IPS-20b (cell line): ENCODE measurements at regions not wholly inside any gene's neighbourhood (a gene's known extent, or its start where the extent isn't known, plus 50 kb on each side); places are given as distances from the start of the nearest gene placed in this dataset.

Experiments used
- H3K27ac ChIP-seq: one replicate; pipeline ENCODE4 v1.5.1; 2013; ENCODE audit warnings: low read length
- H3K27me3 ChIP-seq: 2 replicates; pipeline ENCODE4 v1.6.1; 2013; ENCODE audit warnings: mild to moderate bottlenecking, low read length, inconsistent platforms; ENCODE audit not compliant: insufficient read depth
- H3K36me3 ChIP-seq: 2 replicates; pipeline ENCODE4 v1.6.1; 2013; ENCODE audit warnings: low read depth, mild to moderate bottlenecking, inconsistent platforms, low read length, moderate library complexity; ENCODE audit not compliant: insufficient read depth
- H3K4me1 ChIP-seq: 2 replicates; pipeline ENCODE4 v1.6.1; 2013; ENCODE audit warnings: mild to moderate bottlenecking, control low read depth, inconsistent platforms, low read length, moderate library complexity; ENCODE audit not compliant: insufficient read depth
- H3K4me3 ChIP-seq: 2 replicates; pipeline ENCODE4 v1.5.1; 2013; ENCODE audit warnings: mild to moderate bottlenecking, low read length, inconsistent platforms
- H3K9ac ChIP-seq: 2 replicates; pipeline ENCODE4 v1.6.1; 2013; ENCODE audit warnings: low read depth, mild to moderate bottlenecking, inconsistent platforms, low read length, moderate library complexity
- H3K9me3 ChIP-seq: 2 replicates; pipeline ENCODE4 v1.6.1; 2013; ENCODE audit warnings: mild to moderate bottlenecking, low read depth, low read length, inconsistent platforms; ENCODE audit not compliant: insufficient read depth

- no peaks in the 10 kb centered on the region for H3K36me3 ChIP-seq
- H3K9ac ChIP-seq = no peak overlapping the region
- H3K4me3 ChIP-seq = no peak overlapping the region
- no peaks in the 10 kb centered on the region for H3K27me3 ChIP-seq
- H3K9me3 ChIP-seq = peaks cover 10% of the 10 kb centered on the region
- peaks cover 1% of the 10 kb centered on the region; the same call in 1 of the 2 replicates for H3K4me1 ChIP-seq
- no peak overlapping the region for H3K27ac ChIP-seq
Observed at GRCh38 chr14:26935733-26936132, 337.9 kb upstream of the NOVA1 start.

- no peaks in the 10 kb centered on the region for H3K27me3 ChIP-seq
Observed at GRCh38 chr14:26938054-26938453, 340.2 kb upstream of the NOVA1 start.

DNA sequence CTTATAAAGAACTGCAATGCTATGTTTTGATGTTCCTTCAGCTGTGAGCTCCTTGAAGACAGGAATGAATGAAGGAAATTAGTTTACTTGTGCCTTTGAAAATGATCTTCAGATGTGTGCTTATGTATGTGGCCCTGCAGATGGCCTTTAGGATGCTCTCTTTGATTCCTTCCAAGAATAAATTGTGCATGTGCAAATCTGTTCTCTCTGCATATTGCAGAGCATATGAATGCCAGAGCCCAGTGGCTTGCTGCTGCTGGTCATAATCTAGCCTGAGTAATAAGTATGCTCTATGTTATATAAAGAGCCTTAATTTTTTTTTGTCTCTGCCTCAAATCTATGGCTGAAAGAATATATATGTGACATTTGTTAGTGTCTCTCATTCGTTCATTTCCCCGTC lies 341.9 kb upstream of the NOVA1 start:
- peaks cover 10% of the 10 kb centered on the region for H3K9me3 ChIP-seq
- H3K27me3 ChIP-seq = no peaks in the 10 kb centered on the region
- no peak overlapping the region for H3K4me3 ChIP-seq
- no peak overlapping the region for H3K27ac ChIP-seq
- no peaks in the 10 kb centered on the region; the same call in 1 of the 2 replicates for H3K4me1 ChIP-seq
- H3K9ac ChIP-seq = no peak overlapping the region
- H3K36me3 ChIP-seq = no peaks in the 10 kb centered on the region

More at GRCh38 chr14:26938054-26938453, 340.2 kb upstream of the NOVA1 start:
- H3K4me3 ChIP-seq = no peak overlapping the region
- H3K36me3 ChIP-seq = no peaks in the 10 kb centered on the region
- no peak overlapping the region for H3K27ac ChIP-seq
- no peaks in the 10 kb centered on the region; the same call in 1 of the 2 replicates for H3K4me1 ChIP-seq
- H3K9ac ChIP-seq = no peak overlapping the region
- H3K9me3 ChIP-seq = peaks cover 10% of the 10 kb centered on the region

DNA sequence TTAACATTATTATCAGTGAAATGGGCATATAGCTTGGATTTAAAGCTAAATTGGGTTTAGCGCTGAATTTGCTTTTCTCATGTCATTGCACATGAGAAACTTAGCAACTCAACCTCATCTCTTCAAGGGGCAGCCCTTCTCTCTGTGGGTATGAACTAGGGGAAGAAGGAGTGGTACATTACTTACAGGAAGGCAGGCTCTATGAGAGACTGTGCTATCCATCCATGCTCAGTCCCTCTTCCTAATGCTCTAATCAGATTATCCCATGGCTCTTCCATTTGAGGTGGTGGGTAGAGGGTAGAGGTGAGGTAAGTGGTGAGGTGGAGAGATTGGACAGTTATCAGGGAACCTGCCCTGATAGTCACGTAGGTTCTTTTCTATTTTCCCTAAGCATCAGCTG lies 343.7 kb upstream of the NOVA1 start:
- Histone ChIP-seq H3K36me3 (no peaks in the 10 kb centered on the region), H3K4me3 (no peak overlapping the region), H3K27me3 (no peaks in the 10 kb centered on the region), H3K4me1 (no peaks in the 10 kb centered on the region; the same call in 1 of the 2 replicates), H3K27ac (no peak overlapping the region), H3K9me3 (no peaks in the 10 kb centered on the region; the same call in 1 of the 2 replicates), H3K9ac (no peak overlapping the region)

GRCh38 chr14:26947265-26947664 lies 349.4 kb upstream of the NOVA1 start:
- H3K27ac ChIP-seq = no peak overlapping the region
- no peak overlapping the region for H3K4me3 ChIP-seq
- H3K36me3 ChIP-seq = no peaks in the 10 kb centered on the region
- H3K9ac ChIP-seq = no peak overlapping the region
- H3K9me3 ChIP-seq = no peaks in the 10 kb centered on the region
- no peaks in the 10 kb centered on the region; the same call in 1 of the 2 replicates for H3K4me1 ChIP-seq
- H3K27me3 ChIP-seq = no peaks in the 10 kb centered on the region

GRCh38 chr14:26959437-26959836 lies 361.6 kb upstream of the NOVA1 start:
- H3K27ac ChIP-seq = no peak overlapping the region
- no peak overlapping the region for H3K4me3 ChIP-seq
- no peaks in the 10 kb centered on the region for H3K9me3 ChIP-seq

GRCh38 chr14:26959972-26960660 lies 362.3 kb upstream of the NOVA1 start:
- no peaks in the 10 kb centered on the region for H3K9me3 ChIP-seq
- no peaks in the 10 kb centered on the region for H3K27me3 ChIP-seq
- H3K4me3 ChIP-seq = no peak overlapping the region
- H3K9ac ChIP-seq = no peak overlapping the region
- H3K4me1 ChIP-seq = peaks cover 11% of the 10 kb centered on the region; the same call in 1 of the 2 replicates
- no peak overlapping the region for H3K27ac ChIP-seq
- no peaks in the 10 kb centered on the region for H3K36me3 ChIP-seq

More at GRCh38 chr14:26959437-26959836, 361.6 kb upstream of the NOVA1 start:
- Histone ChIP-seq H3K27me3 (no peaks in the 10 kb centered on the region), H3K36me3 (no peaks in the 10 kb centered on the region), H3K9ac (no peak overlapping the region), H3K4me1 (peaks cover 11% of the 10 kb centered on the region; the same call in 1 of the 2 replicates)

- Histone ChIP-seq H3K27me3 (no peaks in the 10 kb centered on the region), H3K4me3 (no peak overlapping the region), H3K9ac (no peak overlapping the region), H3K36me3 (no peaks in the 10 kb centered on the region), H3K27ac (no peak overlapping the region), H3K9me3 (no peaks in the 10 kb centered on the region), H3K4me1 (peaks cover 14% of the 10 kb centered on the region; the same call in 1 of the 2 replicates)
Observed at GRCh38 chr14:26963711-26964110, 365.9 kb upstream of the NOVA1 start.

DNA sequence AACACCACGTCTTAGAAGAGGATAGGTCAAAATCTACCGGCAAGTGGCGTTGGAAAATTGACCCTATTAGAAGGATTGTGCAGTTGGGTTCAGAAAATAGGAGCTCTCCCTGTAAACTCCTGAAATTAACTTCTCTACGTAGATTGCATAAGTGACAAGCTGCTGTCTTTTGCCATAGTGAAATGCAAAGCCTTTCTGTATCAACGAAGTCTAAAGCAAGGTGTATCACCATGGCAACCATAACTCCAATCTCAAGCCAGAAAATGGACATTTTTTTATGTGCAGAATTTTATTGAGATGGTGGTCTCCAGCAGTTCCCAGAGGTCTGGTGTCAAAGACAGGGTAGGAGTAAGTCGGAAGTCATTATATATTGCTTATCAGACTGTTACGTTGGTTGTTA lies 367.7 kb upstream of the NOVA1 start:
- H3K36me3 ChIP-seq = no peaks in the 10 kb centered on the region
- no peaks in the 10 kb centered on the region for H3K9me3 ChIP-seq
- H3K27me3 ChIP-seq = no peaks in the 10 kb centered on the region
- H3K9ac ChIP-seq = no peak overlapping the region
- H3K4me3 ChIP-seq = no peak overlapping the region
- H3K27ac ChIP-seq = no peak overlapping the region
- peaks cover 8% of the 10 kb centered on the region; the same call in 1 of the 2 replicates for H3K4me1 ChIP-seq

GRCh38 chr14:26966908-26967307 lies 369.1 kb upstream of the NOVA1 start:
- Histone ChIP-seq H3K27ac (no peak overlapping the region), H3K36me3 (no peaks in the 10 kb centered on the region), H3K4me3 (no peak overlapping the region), H3K9me3 (no peaks in the 10 kb centered on the region), H3K4me1 (0 out of 2 replicates have a peak, but pooled peaks cover 2% of the 10 kb centered on the region), H3K9ac (no peak overlapping the region), H3K27me3 (no peaks in the 10 kb centered on the region)

DNA sequence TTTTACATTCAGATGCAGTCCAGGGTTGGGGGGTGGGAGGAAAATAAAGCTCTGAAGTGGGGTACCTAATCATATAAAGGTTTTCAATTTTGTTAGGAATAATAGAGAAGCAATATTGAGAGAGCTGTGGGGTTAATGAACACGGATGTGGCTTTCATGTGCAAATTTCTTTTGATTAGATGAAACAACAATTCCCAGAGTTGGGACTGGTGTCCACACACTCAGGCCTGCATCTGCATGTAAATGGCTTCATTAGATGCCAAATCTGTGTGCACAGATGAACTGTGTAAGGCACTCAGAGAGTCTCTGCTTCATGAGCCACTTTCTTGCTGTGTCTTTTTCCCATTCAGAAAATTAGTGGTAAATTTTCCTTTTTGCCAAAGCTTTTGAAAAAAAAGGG lies 377.1 kb upstream of the NOVA1 start:
- H3K4me3 ChIP-seq = no peak overlapping the region
- H3K36me3 ChIP-seq = no peaks in the 10 kb centered on the region
- no peaks in the 10 kb centered on the region for H3K4me1 ChIP-seq
- H3K27me3 ChIP-seq = no peaks in the 10 kb centered on the region
- no peak overlapping the region for H3K27ac ChIP-seq
- H3K9ac ChIP-seq = no peak overlapping the region
- no peaks in the 10 kb centered on the region for H3K9me3 ChIP-seq

GRCh38 chr14:26982071-26982470 lies 384.2 kb upstream of the NOVA1 start:
- Histone ChIP-seq H3K4me3 (no peak overlapping the region), H3K36me3 (no peaks in the 10 kb centered on the region), H3K9ac (no peak overlapping the region), H3K27me3 (no peaks in the 10 kb centered on the region), H3K27ac (no peak overlapping the region), H3K9me3 (no peaks in the 10 kb centered on the region), H3K4me1 (no peaks in the 10 kb centered on the region)
